Esophagus squamous epithelium (tissue), 4 donors: ENCODE measurements at regions not wholly inside any gene's neighbourhood (a gene's known extent, or its start where the extent isn't known, plus 50 kb on each side); places are given as distances from the start of the nearest gene placed in this dataset.

ENCODE experiments used
- CTCF ChIP-seq, 6 experiments: fragments of 450-650 bp in 4 of 6; fragments of 200-600 bp in 2 of 6; sonication (generic) in 2 of 6; IDR thresholded peaks; one replicate each; pipeline ENCODE4 v1.5.1; 2016 to 2019; ENCODE audit warnings: antibody characterized with exemption in 6 of 6, mild to moderate bottlenecking in 4 of 6, moderate library complexity in 4 of 6
- POLR2A ChIP-seq, 4 donors: fragments of 450-650 bp; IDR thresholded peaks; one replicate each; pipeline ENCODE4 v1.6.1; 2017; ENCODE audit warnings: antibody characterized with exemption in 4 of 4, mild to moderate bottlenecking in 4 of 4, moderate library complexity in 3 of 4

GRCh38 chr3:144289057-144289456 lies 317.4 kb downstream of the DIPK2A start:
- no peak for TF ChIP-seq CTCF (IDR thresholded peaks at IDR 0.05)
- no peak for TF ChIP-seq POLR2A (IDR thresholded peaks at IDR 0.05)
